Activated CD8-positive, alpha-beta memory T cell treated with anti-CD3 and anti-CD28 coated beads, Interleukin-2, amount 50 U/mL, for 4 hours (primary cell): ENCODE measurements at regions not wholly inside any gene's neighbourhood (a gene's known extent, or its start where the extent isn't known, plus 50 kb on each side); places are given as distances from the start of the nearest gene placed in this dataset.
"Not testable (repeated sequence)": the region's sequence is repeated elsewhere in the genome, so short reads cannot be mapped to it uniquely, and the experiment has no call there.

Experiments used
- DNase-seq: peaks from one replicate; pipeline ENCODE4 v3.0.0-alpha.2; 2020

GRCh38 chr18:78240101-78240500 is 739.5 kb upstream of the SALL3 start:
- no peak for DNase-seq

GRCh38 chr18:78240627-78241252 is 738.9 kb upstream of the SALL3 start:
- DNase-seq, result no peak

GRCh38 chr18:78241535-78242253 is 737.9 kb upstream of the SALL3 start:
- DNase-seq, result no peak

- DNase-seq, result no peak
Observed at GRCh38 chr18:78242254-78242643, 737.4 kb upstream of the SALL3 start.

- no peak for DNase-seq
Observed at GRCh38 chr18:78242806-78243205, 736.8 kb upstream of the SALL3 start.

GRCh38 chr18:78244779-78245178 is 734.8 kb upstream of the SALL3 start:
- no peak for DNase-seq

GRCh38 chr18:78245451-78245850 is 734.2 kb upstream of the SALL3 start:
- no peak for DNase-seq

GRCh38 chr18:78246050-78246449 is 733.6 kb upstream of the SALL3 start:
- DNase-seq, result no peak

GRCh38 chr18:78246588-78246987 is 733.0 kb upstream of the SALL3 start:
- no peak for DNase-seq

- DNase-seq, result no peak
Observed at GRCh38 chr18:78247615-78248289, 731.9 kb upstream of the SALL3 start.

GRCh38 chr18:78255013-78255412 is 724.6 kb upstream of the SALL3 start:
- no peak for DNase-seq

- no peak for DNase-seq
Observed at GRCh38 chr18:78268226-78268988, 711.2 kb upstream of the SALL3 start.

GRCh38 chr18:78271790-78272189 is 707.8 kb upstream of the SALL3 start:
- DNase-seq, result no peak

- DNase-seq, result no peak
Observed at GRCh38 chr18:78273876-78274275, 705.7 kb upstream of the SALL3 start.

- not testable (repeated sequence) for DNase-seq
Observed at GRCh38 chr18:78283425-78283824, 696.2 kb upstream of the SALL3 start.

- DNase-seq, result no peak
Observed at GRCh38 chr18:78292618-78293380, 686.8 kb upstream of the SALL3 start.

GRCh38 chr18:78293540-78293939 is 686.1 kb upstream of the SALL3 start:
- no peak for DNase-seq

GRCh38 chr18:78293940-78294541 is 685.6 kb upstream of the SALL3 start:
- no peak for DNase-seq

GRCh38 chr18:78295262-78295661 is 684.4 kb upstream of the SALL3 start:
- no peak for DNase-seq

GRCh38 chr18:78296166-78296565 is 683.5 kb upstream of the SALL3 start:
- DNase-seq, result no peak

- DNase-seq, result no peak
Observed at GRCh38 chr18:78297048-78297447, 682.6 kb upstream of the SALL3 start.

- no peak for DNase-seq
Observed at GRCh38 chr18:78303519-78304191, 676.0 kb upstream of the SALL3 start.
